MM.1S (cell line): ENCODE measurements at regions not wholly inside any gene's neighbourhood (a gene's known extent, or its start where the extent isn't known, plus 50 kb on each side); places are given as distances from the start of the nearest gene placed in this dataset.

Experiments used
- DNase-seq: peaks from one replicate; pipeline ENCODE4 v3.0.0-alpha.2; 2015
- H2AFZ ChIP-seq: fragments of 300-600 bp; sonication (generic); 2 replicates; pipeline ENCODE4 v1.6.0; 2016; ENCODE audit warnings: antibody characterized with exemption, low read length
- H3F3A ChIP-seq: fragments of 300-600 bp; sonication (generic); 2 replicates; pipeline ENCODE4 v1.6.1; 2016; ENCODE audit warnings: mild to moderate bottlenecking, antibody characterized with exemption, low read length, moderate library complexity, mixed read lengths; ENCODE audit not compliant: insufficient read depth
- H3K27ac ChIP-seq: fragments of 300-600 bp; sonication (generic); 2 replicates; pipeline ENCODE4 v1.5.1; 2016; ENCODE audit warnings: mild to moderate bottlenecking, low read length
- H3K27me3 ChIP-seq: fragments of 300-600 bp; sonication (generic); replicated peaks from 2 replicates; pipeline ENCODE4 v1.6.0; 2016; ENCODE audit warnings: low read length; ENCODE audit not compliant: insufficient read depth
- H3K36me3 ChIP-seq: fragments of 300-600 bp; sonication (generic); replicated peaks from 2 replicates; pipeline ENCODE4 v1.6.1; 2016; ENCODE audit warnings: mild to moderate bottlenecking, low read length, mixed read lengths; ENCODE audit not compliant: insufficient read depth
- H3K4me1 ChIP-seq: fragments of 300-600 bp; sonication (generic); 2 replicates; pipeline ENCODE4 v1.6.1; 2016; ENCODE audit warnings: low read length, mixed read lengths
- H3K4me2 ChIP-seq: fragments of 300-600 bp; sonication (generic); 2 replicates; pipeline ENCODE4 v1.6.0; 2016; ENCODE audit warnings: low read depth, low read length
- H3K4me3 ChIP-seq: fragments of 300-600 bp; sonication (generic); 2 replicates; pipeline ENCODE4 v1.5.1; 2016; ENCODE audit warnings: low read length, mixed read lengths
- H3K79me2 ChIP-seq: fragments of 300-600 bp; sonication (generic); 2 replicates; pipeline ENCODE4 v1.6.1; 2016; ENCODE audit warnings: mixed run types, low read length, mixed read lengths
- H3K9ac ChIP-seq: fragments of 300-600 bp; sonication (generic); 2 replicates; pipeline ENCODE4 v1.6.1; 2016; ENCODE audit warnings: low read length, mixed read lengths
- H3K9me2 ChIP-seq: fragments of 300-600 bp; sonication (generic); replicated peaks from 2 replicates; pipeline ENCODE4 v1.6.1; 2016; ENCODE audit warnings: mild to moderate bottlenecking, low read length, mixed read lengths; ENCODE audit not compliant: insufficient read depth
- H3K9me3 ChIP-seq: fragments of 300-600 bp; sonication (generic); replicated peaks from 2 replicates; pipeline ENCODE4 v1.6.1; 2016; ENCODE audit warnings: mild to moderate bottlenecking, low read length, mixed read lengths; ENCODE audit not compliant: insufficient read depth
- H4K20me1 ChIP-seq: fragments of 300-600 bp; sonication (generic); 2 replicates; pipeline ENCODE4 v1.6.1; 2016; ENCODE audit warnings: mild to moderate bottlenecking, low read length, moderate library complexity, mixed read lengths; ENCODE audit not compliant: insufficient read depth
- EZH2 ChIP-seq: fragments of 300-600 bp; sonication (generic); optimal IDR thresholded peaks from 2 replicates; pipeline ENCODE3; 2017; ENCODE audit warnings: low read depth, mild to moderate bottlenecking, antibody characterized with exemption, low read length, mixed read lengths
- EZH2phosphoT487 ChIP-seq: fragments of 300-600 bp; sonication (generic); IDR thresholded peaks from 2 replicates; pipeline ENCODE4 v1.6.1; 2018; ENCODE audit warnings: antibody characterized with exemption, low read length
- TF ChIP-seq, protein P1 (sequence below): fragments of 300-600 bp; sonication (generic); IDR thresholded peaks from 2 replicates; pipeline ENCODE4 v1.5.1; 2016; ENCODE audit warnings: antibody characterized with exemption, low read length, mixed read lengths

DNA sequence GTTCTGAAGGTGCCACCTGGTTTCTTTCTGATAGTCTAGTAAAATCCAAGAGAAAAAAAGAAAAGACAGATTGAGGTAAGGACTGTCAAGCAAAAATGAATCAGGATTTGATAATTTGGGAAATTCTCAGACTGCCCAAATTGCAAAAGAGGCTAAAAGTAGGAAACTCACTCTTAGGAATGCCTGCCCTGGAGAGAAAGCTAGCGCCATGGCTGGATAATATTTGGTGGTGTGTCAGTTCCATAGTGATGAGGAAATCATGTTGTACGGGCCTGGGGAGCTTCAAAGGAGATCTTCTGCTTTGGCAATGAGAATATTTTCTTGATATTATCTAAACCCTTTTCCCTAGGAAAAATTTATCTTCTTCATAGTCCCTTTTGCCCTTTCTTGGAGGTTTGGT is 1008.1 kb upstream of the SLC10A2 start:
- H3K27me3 ChIP-seq, result no peaks in the 10 kb centered on the region
- H3K9me3 ChIP-seq, result no peaks in the 10 kb centered on the region
- no peaks in the 10 kb centered on the region for H3K9me2 ChIP-seq
- H3K36me3 ChIP-seq, result no peaks in the 10 kb centered on the region; the same call in 1 of the 2 replicates
- no peak overlapping the region for H3K4me2 ChIP-seq
- no peak overlapping the region for H3K27ac ChIP-seq
- TF ChIP-seq, protein P1, sequence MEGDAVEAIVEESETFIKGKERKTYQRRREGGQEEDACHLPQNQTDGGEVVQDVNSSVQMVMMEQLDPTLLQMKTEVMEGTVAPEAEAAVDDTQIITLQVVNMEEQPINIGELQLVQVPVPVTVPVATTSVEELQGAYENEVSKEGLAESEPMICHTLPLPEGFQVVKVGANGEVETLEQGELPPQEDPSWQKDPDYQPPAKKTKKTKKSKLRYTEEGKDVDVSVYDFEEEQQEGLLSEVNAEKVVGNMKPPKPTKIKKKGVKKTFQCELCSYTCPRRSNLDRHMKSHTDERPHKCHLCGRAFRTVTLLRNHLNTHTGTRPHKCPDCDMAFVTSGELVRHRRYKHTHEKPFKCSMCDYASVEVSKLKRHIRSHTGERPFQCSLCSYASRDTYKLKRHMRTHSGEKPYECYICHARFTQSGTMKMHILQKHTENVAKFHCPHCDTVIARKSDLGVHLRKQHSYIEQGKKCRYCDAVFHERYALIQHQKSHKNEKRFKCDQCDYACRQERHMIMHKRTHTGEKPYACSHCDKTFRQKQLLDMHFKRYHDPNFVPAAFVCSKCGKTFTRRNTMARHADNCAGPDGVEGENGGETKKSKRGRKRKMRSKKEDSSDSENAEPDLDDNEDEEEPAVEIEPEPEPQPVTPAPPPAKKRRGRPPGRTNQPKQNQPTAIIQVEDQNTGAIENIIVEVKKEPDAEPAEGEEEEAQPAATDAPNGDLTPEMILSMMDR, result no peak
- TF ChIP-seq EZH2 (no peak), EZH2phosphoT487 (no peak)
- H3F3A ChIP-seq, result no peaks in the 10 kb centered on the region
- H3K79me2 ChIP-seq, result no peaks in the 10 kb centered on the region
- H3K9ac ChIP-seq, result no peak overlapping the region
- H2AFZ ChIP-seq, result no peak overlapping the region
- no peak for DNase-seq
- H3K4me1 ChIP-seq, result no peaks in the 10 kb centered on the region
- H4K20me1 ChIP-seq, result no peaks in the 10 kb centered on the region
- no peak overlapping the region for H3K4me3 ChIP-seq

DNA sequence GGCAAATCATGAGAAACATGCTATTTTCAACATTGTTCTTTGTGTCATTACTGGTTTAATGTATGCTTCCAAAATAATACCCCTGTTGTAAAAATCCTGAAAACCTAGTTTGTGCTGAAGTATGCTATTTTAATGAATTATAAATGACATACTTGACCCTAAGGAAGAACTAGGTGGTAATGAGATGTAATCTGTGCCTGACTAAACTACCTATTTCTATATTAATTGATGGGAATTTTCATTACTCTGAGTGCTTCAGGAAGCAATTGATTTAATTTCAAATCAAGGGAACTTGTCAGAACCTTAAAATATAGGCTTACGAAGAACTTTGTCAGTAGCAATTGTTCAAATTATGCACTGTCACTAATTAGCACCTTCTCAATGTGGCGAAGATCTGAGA is 1005.6 kb upstream of the SLC10A2 start:
- H3K9me3 ChIP-seq, result no peaks in the 10 kb centered on the region
- no peaks in the 10 kb centered on the region for H3K4me1 ChIP-seq
- no peak overlapping the region for H3K4me2 ChIP-seq
- no peak overlapping the region for H3K9ac ChIP-seq
- no peak overlapping the region for H2AFZ ChIP-seq
- no peak overlapping the region for H3K27ac ChIP-seq
- no peak overlapping the region for H3K4me3 ChIP-seq
- no peaks in the 10 kb centered on the region for H3K79me2 ChIP-seq
- TF ChIP-seq, protein P1, result no peak
- TF ChIP-seq EZH2 (no peak), EZH2phosphoT487 (no peak)
- DNase-seq, result no peak
- H3K27me3 ChIP-seq, result no peaks in the 10 kb centered on the region
- no peaks in the 10 kb centered on the region for H4K20me1 ChIP-seq
- H3K36me3 ChIP-seq, result no peaks in the 10 kb centered on the region; the same call in 1 of the 2 replicates
- H3K9me2 ChIP-seq, result no peaks in the 10 kb centered on the region
- no peaks in the 10 kb centered on the region for H3F3A ChIP-seq

DNA sequence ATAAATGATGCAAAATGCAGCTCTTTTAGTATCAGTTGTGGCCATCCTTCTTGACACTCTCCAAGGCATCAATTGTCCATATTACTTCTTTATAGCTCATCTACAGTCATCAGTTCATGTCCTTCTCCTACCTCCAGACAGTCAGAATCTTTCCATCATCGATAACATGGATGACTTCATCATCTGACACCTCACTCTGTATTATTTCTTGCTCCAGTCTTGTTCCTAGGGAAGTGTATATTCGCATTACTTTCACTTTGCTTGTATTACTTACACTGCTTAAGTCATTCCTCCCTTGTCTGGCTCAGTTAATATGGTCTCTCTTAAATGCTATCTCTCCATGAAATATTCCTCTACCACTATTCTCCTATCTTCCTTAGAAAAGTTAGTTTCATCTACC is 999.1 kb upstream of the SLC10A2 start:
- no peaks in the 10 kb centered on the region for H3K9me3 ChIP-seq
- H3K79me2 ChIP-seq, result no peaks in the 10 kb centered on the region
- no peak overlapping the region for H2AFZ ChIP-seq
- no peak for DNase-seq
- H3K9ac ChIP-seq, result no peak overlapping the region
- H3K9me2 ChIP-seq, result no peaks in the 10 kb centered on the region
- H3K27ac ChIP-seq, result no peak overlapping the region
- H3F3A ChIP-seq, result no peaks in the 10 kb centered on the region
- no peaks in the 10 kb centered on the region for H3K4me1 ChIP-seq
- no peaks in the 10 kb centered on the region for H3K36me3 ChIP-seq
- H3K4me2 ChIP-seq, result no peak overlapping the region
- H4K20me1 ChIP-seq, result no peaks in the 10 kb centered on the region
- no peaks in the 10 kb centered on the region for H3K27me3 ChIP-seq
- TF ChIP-seq EZH2, result no peak
- TF ChIP-seq, protein P1, result no peak
- TF ChIP-seq EZH2phosphoT487, result no peak
- H3K4me3 ChIP-seq, result no peak overlapping the region

DNA sequence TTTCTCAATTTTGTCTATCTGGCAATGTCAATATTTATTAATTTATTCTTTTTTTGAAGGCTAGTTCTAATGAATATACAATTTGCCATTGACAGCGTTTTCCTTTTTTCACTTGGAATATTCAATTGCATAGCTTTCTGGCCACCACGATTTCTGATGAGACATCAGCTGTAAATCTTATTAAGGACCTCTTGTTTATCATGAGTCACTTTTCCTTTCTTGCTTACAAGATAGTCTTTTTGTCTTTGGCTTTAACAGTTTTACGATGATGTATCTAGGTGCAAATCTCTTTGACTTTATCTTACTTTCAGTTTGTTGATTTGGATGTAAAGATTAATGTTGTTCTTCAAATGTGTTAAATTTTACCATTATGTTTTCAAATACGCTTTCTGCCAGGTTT is 991.6 kb upstream of the SLC10A2 start:
- no peak for TF ChIP-seq EZH2
- TF ChIP-seq, protein P1, result no peak
- TF ChIP-seq EZH2phosphoT487, result no peak
- no peak overlapping the region for H2AFZ ChIP-seq
- no peak overlapping the region for H3K9ac ChIP-seq
- H3K4me1 ChIP-seq, result no peaks in the 10 kb centered on the region
- no peaks in the 10 kb centered on the region for H3K27me3 ChIP-seq
- H3K4me2 ChIP-seq, result no peak overlapping the region
- no peak for DNase-seq
- H3K9me3 ChIP-seq, result no peaks in the 10 kb centered on the region
- no peaks in the 10 kb centered on the region for H4K20me1 ChIP-seq
- no peaks in the 10 kb centered on the region for H3K79me2 ChIP-seq
- no peak overlapping the region for H3K4me3 ChIP-seq
- H3F3A ChIP-seq, result no peaks in the 10 kb centered on the region
- no peaks in the 10 kb centered on the region for H3K36me3 ChIP-seq
- H3K9me2 ChIP-seq, result no peaks in the 10 kb centered on the region
- H3K27ac ChIP-seq, result no peak overlapping the region
